ENCODE measurements at regions not wholly inside any gene's neighbourhood (a gene's known extent, or its start where the extent isn't known, plus 50 kb on each side); places are given as distances from the start of the nearest gene placed in this dataset.
"Not testable (repeated sequence)": the region's sequence is repeated elsewhere in the genome, so short reads cannot be mapped to it uniquely, and the experiment has no call there.

DNA sequence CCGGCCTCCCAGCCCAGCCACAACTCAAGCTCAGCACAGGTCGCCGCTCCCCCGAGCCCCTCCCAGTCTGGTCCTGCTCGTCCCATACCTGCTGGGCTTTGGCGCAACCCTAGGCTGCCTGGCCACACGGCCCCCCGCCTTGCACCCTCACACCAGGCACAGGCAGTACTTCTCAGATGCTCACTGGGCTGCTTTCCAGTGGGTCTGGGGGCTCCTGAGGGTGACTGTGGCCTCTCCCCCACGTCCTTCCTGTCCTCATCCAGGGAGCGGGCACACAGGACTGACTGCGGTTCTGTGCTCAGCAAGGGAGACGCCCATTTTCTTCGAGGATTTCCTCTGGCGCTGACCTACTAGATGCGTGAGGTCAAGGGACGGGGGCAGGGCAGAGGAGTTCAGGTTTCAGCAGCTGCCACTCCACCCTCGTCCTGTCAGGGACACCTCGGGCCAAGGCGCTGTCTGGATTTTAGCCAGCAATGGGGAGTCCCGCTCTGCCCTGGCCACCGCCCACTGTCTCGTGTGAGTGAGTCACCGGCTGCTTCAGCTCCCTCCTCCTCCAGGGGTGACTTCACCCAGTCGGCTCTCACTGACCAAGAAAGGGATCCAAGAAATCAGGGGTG lies 115.8 kb downstream of the NPIPB11 start:
- H3K4me3 ChIP-seq (ENCODE audit: low read depth, low read length), result no peak overlapping the region
- TF ChIP-seq MYC (IDR thresholded peaks at IDR 0.05; ENCODE audit: low read depth, low read length) (peak; percentile 10; the same call in 1 of the 2 replicates), POLR2A (IDR thresholded peaks at IDR 0.05; ENCODE audit: extremely low read depth, insufficient read length) (no peak)
- peak; percentile 81 for DNase-seq (ENCODE audit: low read depth)

DNA sequence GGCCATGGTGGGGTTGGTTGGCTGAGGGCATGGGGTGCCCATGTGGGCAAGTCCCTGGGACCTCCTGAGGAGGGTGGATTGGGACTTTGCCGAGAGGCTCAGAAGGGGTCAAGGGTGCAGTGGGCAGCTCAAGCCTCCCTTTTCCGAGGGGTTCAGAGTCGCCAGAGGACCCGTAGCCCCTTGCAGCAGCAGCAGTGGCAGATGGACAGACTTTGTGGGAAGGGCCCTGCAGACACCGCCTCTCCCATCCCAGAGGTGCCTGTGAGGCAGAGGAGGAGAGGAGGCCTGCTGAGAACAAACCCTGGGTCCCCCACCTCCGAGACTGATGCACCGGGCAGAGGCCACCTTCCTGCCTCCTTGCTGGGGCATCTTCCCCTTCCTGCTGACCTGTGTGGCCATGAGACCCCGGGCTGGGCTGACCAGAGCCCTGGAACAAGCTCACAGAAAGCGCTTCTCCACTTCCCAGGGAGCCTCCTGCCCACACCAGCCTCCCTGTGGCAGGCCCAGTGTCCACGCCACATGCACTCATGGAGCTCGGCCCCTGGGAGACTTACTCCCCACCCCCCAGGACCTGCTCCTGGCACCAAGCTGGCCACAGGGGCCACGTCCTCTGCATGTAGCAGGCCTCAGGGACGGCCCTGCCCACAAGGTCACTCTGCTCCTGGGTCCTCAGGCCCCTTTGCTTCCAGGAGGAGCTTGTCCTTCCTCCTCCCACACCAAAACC lies 116.8 kb downstream of the NPIPB11 start:
- not testable (repeated sequence) for DNase-seq (ENCODE audit: low read depth); H3K4me3 ChIP-seq (ENCODE audit: low read depth, low read length)

DNA sequence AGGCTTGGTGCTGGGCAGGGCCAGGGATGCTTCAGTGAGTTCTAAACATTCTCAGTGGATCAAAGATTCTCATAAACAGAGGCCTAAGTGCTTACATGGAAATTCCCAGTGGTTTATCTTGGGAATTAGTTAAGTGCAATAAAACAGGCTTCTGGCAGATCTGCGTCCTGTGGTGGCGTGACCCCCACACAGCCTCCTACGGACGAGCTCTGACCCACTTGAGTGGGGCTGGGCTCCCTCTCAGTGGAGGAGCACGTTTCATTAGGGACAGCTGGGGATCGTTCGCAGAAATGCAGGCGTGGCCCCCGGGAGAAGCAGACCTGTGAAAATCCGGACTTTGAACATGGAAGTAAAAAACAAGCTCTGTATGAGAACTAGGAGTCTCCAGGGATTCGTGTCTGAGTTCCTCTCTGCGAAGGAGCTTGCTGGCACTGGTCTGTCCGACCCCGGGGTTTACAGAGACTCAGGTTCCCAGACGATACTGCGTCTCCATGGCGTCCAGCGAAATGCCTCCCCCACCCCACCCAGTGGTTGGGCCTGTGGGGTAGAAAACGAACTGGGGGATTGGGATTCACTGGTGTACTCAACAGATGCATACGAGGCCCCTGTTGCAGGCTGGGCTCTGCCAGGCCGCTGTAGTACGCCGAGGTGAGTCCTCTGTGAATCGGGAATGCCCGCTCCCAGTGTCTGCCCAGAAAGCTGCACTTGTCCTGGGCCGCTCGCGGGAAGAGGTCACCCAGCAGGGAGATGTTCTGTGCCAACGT lies 117.6 kb downstream of the NPIPB11 start:
- not testable (repeated sequence) for DNase-seq (ENCODE audit: low read depth)

GRCh38 chr16:29287871-29288535 lies 118.5 kb downstream of the NPIPB11 start:
- H3K4me3 ChIP-seq (ENCODE audit: low read depth, low read length); DNase-seq (ENCODE audit: low read depth): not testable (repeated sequence)

More for the DNA sequence above, 117.6 kb downstream of the NPIPB11 start:
- not testable (repeated sequence) for H3K4me3 ChIP-seq (ENCODE audit: low read depth, low read length)

DNA sequence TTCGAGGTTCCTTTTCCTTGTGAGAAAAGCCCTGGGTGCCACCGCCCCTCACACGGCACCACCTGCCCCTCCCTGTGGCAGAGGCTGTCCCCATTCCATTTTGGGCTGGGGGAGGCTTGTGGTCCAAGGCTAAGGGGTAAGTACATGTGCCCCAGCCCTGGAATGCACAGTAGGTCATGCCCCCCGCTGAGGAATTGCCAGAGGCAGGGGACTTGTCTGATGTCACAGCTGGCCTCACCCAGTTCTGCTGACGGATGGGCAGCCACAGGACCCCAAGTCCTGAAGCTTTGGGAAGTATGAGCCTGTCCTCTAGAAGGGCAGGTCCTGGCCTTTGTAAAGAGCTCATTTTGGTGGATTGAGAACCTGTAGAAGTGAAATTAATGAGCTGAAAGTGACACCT lies 119.3 kb downstream of the NPIPB11 start:
- not testable (repeated sequence) for DNase-seq (ENCODE audit: low read depth); H3K4me3 ChIP-seq (ENCODE audit: low read depth, low read length)

DNA sequence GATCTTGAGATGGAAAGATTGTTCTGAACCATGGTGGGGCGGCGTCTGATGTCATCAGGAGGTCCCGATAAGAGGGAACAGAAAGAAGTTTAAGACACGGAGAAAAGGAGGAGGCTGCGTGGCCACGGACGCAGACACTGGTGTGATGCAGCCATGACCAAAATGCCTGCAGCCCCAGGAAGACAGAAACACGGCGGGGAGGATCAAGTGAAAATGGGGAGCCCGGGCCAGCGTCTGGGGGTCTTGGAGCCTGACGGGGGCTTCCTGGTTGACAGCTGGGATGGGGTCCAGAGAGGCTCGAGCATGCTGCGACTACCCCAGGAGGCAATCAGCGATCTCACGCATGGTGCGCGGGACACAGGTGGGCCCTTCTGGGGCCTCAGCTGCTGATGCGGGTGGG lies 119.7 kb downstream of the NPIPB11 start:
- not testable (repeated sequence) for H3K4me3 ChIP-seq (ENCODE audit: low read depth, low read length); DNase-seq (ENCODE audit: low read depth)

DNA sequence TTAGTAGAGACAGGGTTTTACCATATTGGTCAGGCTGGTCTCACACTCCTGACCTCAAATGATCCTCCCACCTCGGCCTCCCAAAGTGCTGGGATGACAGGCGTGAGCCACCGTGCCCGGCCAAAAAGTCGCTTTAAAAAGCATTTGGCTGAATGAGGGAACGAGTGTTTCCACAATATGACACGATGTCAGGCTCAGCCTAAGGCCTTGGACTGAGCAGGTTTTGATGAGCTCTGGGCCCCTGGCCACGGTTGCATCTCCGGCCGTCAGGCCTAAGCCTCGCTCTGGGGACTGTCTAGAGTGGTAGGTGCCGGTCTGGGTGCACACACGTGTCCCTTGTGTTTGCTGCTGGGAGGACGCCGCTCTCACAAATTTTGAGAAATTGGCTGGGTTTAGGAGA lies 120.3 kb downstream of the NPIPB11 start:
- not testable (repeated sequence) for DNase-seq (ENCODE audit: low read depth); H3K4me3 ChIP-seq (ENCODE audit: low read depth, low read length)

GRCh38 chr16:29285151-29285885 lies 121.2 kb downstream of the NPIPB11 start:
- not testable (repeated sequence) for H3K4me3 ChIP-seq (ENCODE audit: low read depth, low read length); DNase-seq (ENCODE audit: low read depth)

- not testable (repeated sequence) for H3K4me3 ChIP-seq (ENCODE audit: low read depth, low read length)
Measured at GRCh38 chr16:29284723-29285122, 121.8 kb downstream of the NPIPB11 start.

DNA sequence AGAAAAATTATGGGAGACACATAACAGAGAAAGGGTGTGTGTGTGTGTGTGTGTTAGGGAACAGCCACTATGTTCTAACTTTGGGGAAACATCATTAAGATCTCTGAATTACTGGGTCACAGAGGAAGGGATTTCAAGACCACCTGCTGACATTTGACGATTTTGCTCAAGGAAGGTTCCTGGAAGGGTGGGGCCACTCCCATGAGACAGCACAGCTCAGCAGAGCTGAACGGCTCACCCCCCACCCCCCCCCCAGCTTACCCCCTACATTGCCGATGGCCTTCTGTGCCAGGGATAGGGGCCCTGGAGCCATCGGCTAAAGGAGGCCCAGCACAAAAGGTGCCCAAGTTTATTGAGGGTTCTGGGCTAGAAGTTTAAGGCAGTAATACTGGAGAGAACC lies 122.4 kb downstream of the NPIPB11 start:
- not testable (repeated sequence) for DNase-seq (ENCODE audit: low read depth); H3K4me3 ChIP-seq (ENCODE audit: low read depth, low read length)

More at GRCh38 chr16:29284723-29285122, 121.8 kb downstream of the NPIPB11 start:
- DNase-seq (ENCODE audit: low read depth), result not testable (repeated sequence)

DNA sequence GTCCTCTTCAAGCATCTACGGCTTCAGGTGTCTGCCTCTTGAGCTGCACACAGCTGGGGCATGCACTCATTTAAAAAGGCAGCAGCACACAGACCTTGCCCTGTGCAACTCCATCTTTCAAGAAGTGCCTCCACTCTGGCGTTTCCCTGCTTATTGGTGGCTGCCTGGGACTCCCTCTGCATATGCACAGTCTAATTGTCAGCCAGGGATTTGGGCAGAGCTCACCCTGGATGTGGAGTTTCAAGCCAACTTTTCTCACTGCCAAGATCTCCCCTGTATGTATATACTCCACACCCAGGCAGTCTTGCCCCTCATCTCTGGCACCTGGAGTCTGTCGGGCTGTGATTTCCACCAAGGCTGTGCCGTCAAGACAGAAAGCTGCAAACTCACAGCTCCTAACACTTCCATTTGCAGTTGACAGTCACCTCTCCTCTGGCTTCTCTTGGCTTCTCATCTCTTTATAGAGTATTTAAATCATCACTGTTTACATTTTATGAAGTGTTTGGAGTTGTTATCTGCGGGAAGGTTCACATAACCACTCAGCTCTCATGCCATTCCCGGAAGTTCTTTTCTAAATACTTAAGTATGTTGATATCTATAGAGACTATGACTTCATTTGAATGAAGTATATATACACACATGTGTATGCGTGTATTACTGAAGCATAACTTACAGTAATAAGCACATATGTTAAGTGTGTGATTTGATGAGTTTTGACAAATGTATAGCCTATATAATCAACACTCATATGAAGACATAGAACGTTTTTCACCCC lies 128.2 kb downstream of the NPIPB11 start:
- DNase-seq (ENCODE audit: low read depth); H3K4me3 ChIP-seq (ENCODE audit: low read depth, low read length): not testable (repeated sequence)

GRCh38 chr16:29276446-29276845 lies 130.1 kb downstream of the NPIPB11 start:
- H3K4me3 ChIP-seq (ENCODE audit: low read depth, low read length); DNase-seq (ENCODE audit: low read depth): not testable (repeated sequence)

DNA sequence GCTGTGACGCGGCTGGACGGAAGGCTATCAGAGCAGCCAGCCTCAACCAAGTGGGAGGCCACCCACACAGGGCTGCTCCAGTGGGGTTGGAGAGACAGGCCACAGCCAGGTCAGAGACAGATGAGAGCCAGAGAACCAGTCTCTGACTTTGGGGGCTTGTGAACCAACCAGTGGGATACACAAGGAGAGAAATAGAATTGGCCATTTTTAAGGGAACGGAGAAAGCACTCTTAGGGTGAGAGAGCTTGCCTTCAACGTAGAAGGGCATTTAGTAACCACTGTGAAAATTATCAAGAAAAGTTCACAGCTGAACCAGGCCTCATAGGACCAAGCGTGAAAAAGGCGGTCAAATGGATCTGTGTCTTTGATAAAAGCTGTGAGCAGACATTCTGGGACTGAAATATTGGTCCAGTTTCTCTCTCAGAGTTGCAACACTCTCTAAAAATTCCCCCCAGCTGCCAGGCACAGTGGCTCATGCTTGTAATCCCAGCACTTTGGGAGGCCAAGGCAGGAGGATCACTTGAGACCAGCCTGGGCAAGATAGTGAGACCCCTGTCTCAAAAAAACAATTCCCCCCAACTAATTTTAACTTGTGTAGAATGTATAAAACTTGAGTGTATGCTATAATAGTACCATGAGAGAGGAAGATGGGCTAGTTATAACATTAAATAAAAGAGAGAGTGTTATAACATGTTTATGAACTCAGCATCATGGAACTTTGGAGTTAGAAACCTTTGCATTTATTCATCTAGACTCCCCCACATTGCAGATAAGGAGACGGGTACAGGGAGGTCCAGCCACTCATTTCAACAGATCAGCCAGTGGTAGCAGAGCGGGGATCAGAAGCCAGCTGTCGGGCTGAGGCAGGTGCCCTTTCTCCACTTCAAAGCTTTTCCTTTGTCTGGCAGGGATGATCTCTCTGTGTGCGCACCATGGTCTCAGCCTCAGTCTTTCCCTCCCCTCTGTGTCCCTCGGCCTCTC lies 132.2 kb downstream of the NPIPB11 start:
- DNase-seq (ENCODE audit: low read depth), result not testable (repeated sequence)

GRCh38 chr16:29273298-29274054 lies 133.0 kb downstream of the NPIPB11 start:
- not testable (repeated sequence) for H3K4me3 ChIP-seq (ENCODE audit: low read depth, low read length)
- peak; percentile 10 for DNase-seq (ENCODE audit: low read depth)

More for the DNA sequence above, 132.2 kb downstream of the NPIPB11 start:
- not testable (repeated sequence) for H3K4me3 ChIP-seq (ENCODE audit: low read depth, low read length)
